Peyer's patch (tissue), 4 donors: ENCODE measurements at regions not wholly inside any gene's neighbourhood (a gene's known extent, or its start where the extent isn't known, plus 50 kb on each side); places are given as distances from the start of the nearest gene placed in this dataset.

Source experiments
- DNase-seq, 3 donors: peaks; one replicate each; pipeline ENCODE4 v3.0.0-alpha.2; 2017 to 2019
- H3K27ac ChIP-seq, 4 donors: fragments of 200-600 bp; sonication (generic); one replicate each; pipeline ENCODE4 v1.5.1; 2016 to 2019
- H3K27me3 ChIP-seq, 2 donors: fragments of 200-600 bp; sonication (generic); one replicate each; pipeline ENCODE4 v1.5.1; 2019
- H3K36me3 ChIP-seq, 3 donors: fragments of 200-600 bp; sonication (generic); one replicate each; pipeline ENCODE4 v1.5.1; 2016 to 2019
- H3K4me1 ChIP-seq, 4 donors: fragments of 200-600 bp; sonication (generic); one replicate each; pipeline ENCODE4 v1.5.1; 2016 to 2019
- H3K4me3 ChIP-seq, 4 donors: fragments of 200-600 bp; sonication (generic); 1 replicate in 3 of 4; 2 replicates in 1 of 4; pipeline ENCODE4 v1.5.1; 2016 to 2019; ENCODE audit warnings: mild to moderate bottlenecking in 1 of 4
- H3K9me3 ChIP-seq, 4 donors: fragments of 200-600 bp; sonication (generic); one replicate each; pipeline ENCODE4 v1.5.1; 2016 to 2019; ENCODE audit warnings: mild to moderate bottlenecking in 1 of 4
- POLR2A ChIP-seq, 2 donors: fragments of 450-650 bp; IDR thresholded peaks; one replicate each; pipeline ENCODE4 v1.5.1; 2017; ENCODE audit warnings: antibody characterized with exemption in 2 of 2, mild to moderate bottlenecking in 2 of 2, moderate library complexity in 2 of 2
- TF ChIP-seq, protein P1 (sequence below), 6 experiments: fragments of 450-650 bp in 4 of 6; fragments of 200-600 bp in 2 of 6; sonication (generic) in 1 of 6; IDR thresholded peaks; one replicate each; pipeline ENCODE4 v1.5.1; 2017 to 2019; ENCODE audit warnings: antibody characterized with exemption in 6 of 6, mild to moderate bottlenecking in 3 of 6, moderate library complexity in 1 of 6

DNA sequence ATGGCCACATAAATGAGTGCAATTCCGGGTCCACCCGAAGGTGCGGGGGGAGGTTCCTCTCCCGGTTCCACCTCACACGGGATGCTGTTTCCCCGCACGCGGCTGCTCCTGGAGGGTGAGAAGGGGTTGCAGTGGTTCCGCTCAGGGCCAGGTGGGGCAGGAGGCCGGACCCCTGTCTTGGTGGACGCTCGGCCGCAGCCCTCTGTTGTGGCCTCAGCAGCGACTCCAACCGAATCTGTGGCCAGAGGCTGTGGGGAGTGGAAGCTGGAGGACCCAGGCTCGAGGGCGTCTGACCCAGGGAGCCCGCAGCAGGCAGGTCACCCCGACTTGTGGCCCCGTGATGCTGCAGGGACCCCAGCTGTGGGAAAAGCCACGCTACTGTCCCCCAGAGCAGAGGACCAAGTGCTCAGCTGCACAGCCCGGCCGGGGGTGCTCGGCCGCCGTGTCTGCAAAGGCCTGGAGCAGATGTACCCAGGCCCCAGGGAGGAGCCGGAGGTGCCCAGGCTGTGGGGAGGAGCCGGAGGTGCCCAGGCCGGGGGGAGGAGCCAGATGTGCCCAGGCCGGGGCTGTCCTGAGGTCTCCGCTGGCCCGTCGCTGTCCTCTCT, 83.9 kb downstream of the RTP5 start:
- DNase-seq: peak in 2 of 3 donors; percentile 30 to 43
- Histone ChIP-seq H3K4me3 (no peak overlapping the region), H3K27ac (no peak overlapping the region), H3K4me1 (peaks cover 0 to 8% (median 2%) of the 10 kb centered on the region in 4 donors), H3K36me3 (no peaks in the 10 kb centered on the region), H3K9me3 (no peaks in the 10 kb centered on the region), H3K27me3 (no peaks in the 10 kb centered on the region)
- TF ChIP-seq, protein P1, sequence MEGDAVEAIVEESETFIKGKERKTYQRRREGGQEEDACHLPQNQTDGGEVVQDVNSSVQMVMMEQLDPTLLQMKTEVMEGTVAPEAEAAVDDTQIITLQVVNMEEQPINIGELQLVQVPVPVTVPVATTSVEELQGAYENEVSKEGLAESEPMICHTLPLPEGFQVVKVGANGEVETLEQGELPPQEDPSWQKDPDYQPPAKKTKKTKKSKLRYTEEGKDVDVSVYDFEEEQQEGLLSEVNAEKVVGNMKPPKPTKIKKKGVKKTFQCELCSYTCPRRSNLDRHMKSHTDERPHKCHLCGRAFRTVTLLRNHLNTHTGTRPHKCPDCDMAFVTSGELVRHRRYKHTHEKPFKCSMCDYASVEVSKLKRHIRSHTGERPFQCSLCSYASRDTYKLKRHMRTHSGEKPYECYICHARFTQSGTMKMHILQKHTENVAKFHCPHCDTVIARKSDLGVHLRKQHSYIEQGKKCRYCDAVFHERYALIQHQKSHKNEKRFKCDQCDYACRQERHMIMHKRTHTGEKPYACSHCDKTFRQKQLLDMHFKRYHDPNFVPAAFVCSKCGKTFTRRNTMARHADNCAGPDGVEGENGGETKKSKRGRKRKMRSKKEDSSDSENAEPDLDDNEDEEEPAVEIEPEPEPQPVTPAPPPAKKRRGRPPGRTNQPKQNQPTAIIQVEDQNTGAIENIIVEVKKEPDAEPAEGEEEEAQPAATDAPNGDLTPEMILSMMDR (IDR thresholded peaks at IDR 0.05): no peak
- TF ChIP-seq POLR2A (IDR thresholded peaks at IDR 0.05): no peak

DNA sequence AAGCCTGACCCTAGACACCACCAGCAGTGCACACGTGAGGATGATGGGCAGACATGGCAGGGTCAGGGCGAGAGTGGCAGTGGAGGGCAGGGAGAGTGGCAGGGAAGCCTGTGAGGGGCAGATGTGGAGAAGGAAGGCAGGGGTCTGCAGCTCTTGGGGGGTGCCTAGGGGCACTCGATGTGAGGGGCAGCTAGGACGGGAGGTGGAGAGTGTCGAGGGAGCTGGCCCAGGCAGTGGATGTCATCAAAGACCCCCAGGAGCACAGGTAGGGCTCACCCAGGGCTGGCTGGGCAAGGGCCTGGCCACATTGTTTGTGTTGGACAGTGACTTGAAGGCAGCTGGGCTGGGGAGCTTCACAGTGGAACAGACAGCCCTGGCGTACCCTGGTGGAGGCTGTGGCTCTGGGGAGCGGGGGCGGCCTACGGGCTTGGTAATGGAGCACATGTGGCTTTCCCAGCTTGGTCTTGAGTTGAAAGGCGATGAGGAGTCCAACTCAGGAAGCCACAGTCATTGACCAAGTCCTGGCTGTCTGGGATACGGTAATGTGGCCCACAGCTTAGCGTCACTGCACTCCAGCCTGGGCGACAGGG, 87.1 kb downstream of the RTP5 start:
- Histone ChIP-seq H3K4me1 (no peaks in the 10 kb centered on the region), H3K27me3 (no peaks in the 10 kb centered on the region), H3K27ac (no peak overlapping the region), H3K9me3 (no peaks in the 10 kb centered on the region), H3K4me3 (no peak overlapping the region), H3K36me3 (no peaks in the 10 kb centered on the region)
- no peak for TF ChIP-seq POLR2A (IDR thresholded peaks at IDR 0.05)
- TF ChIP-seq, protein P1 (IDR thresholded peaks at IDR 0.05): no peak
- DNase-seq: peak in 2 of 3 donors; percentile 26 to 39

DNA sequence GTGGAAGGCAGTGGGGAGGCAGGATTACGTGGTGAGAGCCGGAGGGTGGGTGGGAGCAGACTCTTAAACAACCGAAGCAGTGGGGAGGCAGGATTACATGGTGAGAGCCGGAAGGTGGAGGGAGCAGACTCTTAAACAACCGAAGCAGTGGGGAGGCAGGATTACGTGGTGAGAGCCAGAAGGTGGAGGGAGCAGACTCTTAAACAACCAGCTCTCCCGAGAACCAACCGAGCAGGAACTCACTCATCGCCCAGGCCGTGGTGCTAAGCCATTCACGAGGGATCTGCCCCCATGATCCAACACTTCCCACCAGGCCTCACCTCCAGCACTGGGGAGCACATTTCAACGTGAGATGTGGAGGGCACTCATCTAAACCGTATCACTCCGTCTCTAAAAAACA, 87.7 kb downstream of the RTP5 start:
- no peaks in the 10 kb centered on the region for H3K36me3 ChIP-seq
- DNase-seq: peak in 2 of 3 donors; percentile 16 to 39
- no peaks in the 10 kb centered on the region for H3K9me3 ChIP-seq
- H3K27ac ChIP-seq: no peak overlapping the region
- H3K4me1 ChIP-seq: no peaks in the 10 kb centered on the region
- no peak overlapping the region for H3K4me3 ChIP-seq
- TF ChIP-seq, protein P1 (IDR thresholded peaks at IDR 0.05): no peak
- no peaks in the 10 kb centered on the region for H3K27me3 ChIP-seq

DNA sequence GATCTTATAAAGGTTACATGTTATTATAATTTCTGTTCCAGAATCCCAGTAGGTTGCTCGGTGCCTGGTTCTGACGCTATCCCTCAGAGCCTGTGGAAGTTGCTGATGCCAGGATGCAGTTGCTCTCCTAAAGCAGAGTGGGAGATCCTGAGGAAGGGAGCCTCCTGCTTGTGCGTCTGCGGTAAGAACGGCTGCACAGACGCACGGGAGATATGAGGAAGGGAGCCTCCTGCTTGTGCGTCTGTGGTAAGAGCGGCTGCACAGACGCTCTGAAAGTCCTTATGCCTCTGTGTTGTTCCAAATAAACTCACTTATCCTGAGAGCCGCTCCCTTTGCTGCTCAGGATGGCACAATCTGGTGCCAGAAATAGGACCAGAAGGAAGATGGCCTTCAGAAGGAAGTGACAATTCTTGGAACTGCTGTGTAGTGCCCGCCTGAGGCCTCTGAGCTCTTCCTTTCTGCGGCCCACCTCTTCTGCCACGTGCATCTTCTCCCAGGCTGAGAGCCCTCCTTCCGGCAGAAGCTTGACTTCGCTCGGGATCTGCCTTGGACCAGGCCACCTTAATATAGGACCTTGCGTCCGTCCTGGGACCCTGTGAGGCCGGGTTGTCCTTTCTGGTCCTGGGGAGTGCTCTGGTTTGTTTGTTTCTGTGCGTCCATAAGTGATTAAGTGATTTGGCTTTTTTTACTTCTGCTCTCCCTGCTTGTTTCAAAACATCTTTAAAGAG, 89.5 kb downstream of the RTP5 start:
- H3K27ac ChIP-seq: no peak overlapping the region

DNA sequence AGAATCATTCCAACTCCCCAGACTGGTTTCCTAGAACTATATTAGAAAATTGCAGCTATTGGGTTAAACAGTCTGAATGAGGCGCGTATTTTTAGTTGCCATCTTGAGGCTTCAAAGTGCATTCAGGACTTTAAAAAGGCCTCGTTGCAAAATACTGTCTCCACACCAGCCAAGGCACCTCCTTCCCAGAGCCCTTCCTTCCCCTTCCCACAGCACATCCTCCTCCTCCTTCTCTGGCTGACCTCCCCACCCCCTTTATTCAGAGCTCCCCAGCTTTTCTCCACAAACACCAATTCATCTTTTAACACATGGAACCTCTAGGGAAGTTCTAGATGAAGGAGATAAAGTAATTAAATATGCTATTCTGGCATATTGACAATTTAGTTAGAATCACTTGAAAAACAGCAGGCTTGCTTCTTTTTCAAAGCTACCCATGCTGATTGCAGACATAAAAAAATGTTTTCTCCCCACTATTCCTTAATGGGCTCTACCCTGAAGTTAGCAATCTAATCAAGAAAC, 90.3 kb downstream of the RTP5 start:
- H3K9me3 ChIP-seq: no peaks in the 10 kb centered on the region
- peak in 2 of 3 donors; percentile 7 to 15 for DNase-seq
- H3K4me1 ChIP-seq: no peaks in the 10 kb centered on the region
- no peak overlapping the region for H3K4me3 ChIP-seq
- no peak overlapping the region for H3K27ac ChIP-seq
- no peaks in the 10 kb centered on the region for H3K36me3 ChIP-seq
- TF ChIP-seq POLR2A (IDR thresholded peaks at IDR 0.05): no peak
- TF ChIP-seq, protein P1 (IDR thresholded peaks at IDR 0.05): no peak
- H3K27me3 ChIP-seq: no peaks in the 10 kb centered on the region

More for the DNA sequence above, 89.5 kb downstream of the RTP5 start:
- Histone ChIP-seq H3K4me1 (no peaks in the 10 kb centered on the region), H3K4me3 (no peak overlapping the region), H3K36me3 (no peaks in the 10 kb centered on the region), H3K27me3 (no peaks in the 10 kb centered on the region), H3K9me3 (no peaks in the 10 kb centered on the region)
- TF ChIP-seq, protein P1 (IDR thresholded peaks at IDR 0.05): no peak
- TF ChIP-seq POLR2A (IDR thresholded peaks at IDR 0.05): no peak
- peak in 2 of 3 donors; percentile 15 to 28 for DNase-seq
